GM18868 (cell line): ENCODE measurements at regions not wholly inside any gene's neighbourhood (a gene's known extent, or its start where the extent isn't known, plus 50 kb on each side); places are given as distances from the start of the nearest gene placed in this dataset.

Source experiments
- ATAC-seq: cut with Tn5 transposase; IDR thresholded peaks from one replicate; pipeline ENCODE4 v1.9.1; 2021; ENCODE audit warnings: mild to moderate bottlenecking, moderate library complexity; ENCODE audit not compliant: unreplicated experiment

- ATAC-seq = no peak
Measured at GRCh38 chr1:222370913-222371675, 176.8 kb downstream of the HHIPL2 start.

- no peak for ATAC-seq
Measured at GRCh38 chr1:222370081-222370912, 177.6 kb downstream of the HHIPL2 start.

GRCh38 chr1:222369148-222369547 lies 178.8 kb downstream of the HHIPL2 start:
- no peak for ATAC-seq

GRCh38 chr1:222358100-222358499 lies 189.8 kb downstream of the HHIPL2 start:
- no peak for ATAC-seq

GRCh38 chr1:222357252-222357651 lies 190.7 kb downstream of the HHIPL2 start:
- no peak for ATAC-seq

- ATAC-seq = no peak
Measured at GRCh38 chr1:222347627-222348026, 200.3 kb downstream of the HHIPL2 start.

GRCh38 chr1:222346955-222347354 lies 200.9 kb downstream of the HHIPL2 start:
- no peak for ATAC-seq

GRCh38 chr1:222339376-222339947 lies 208.4 kb downstream of the HHIPL2 start:
- ATAC-seq = no peak

- ATAC-seq = no peak
Measured at GRCh38 chr1:222335586-222335985, 212.3 kb downstream of the HHIPL2 start.

GRCh38 chr1:222334026-222334680 lies 213.8 kb downstream of the HHIPL2 start:
- no peak for ATAC-seq

- no peak for ATAC-seq
Measured at GRCh38 chr1:222331765-222332164, 216.1 kb downstream of the HHIPL2 start.

GRCh38 chr1:222331340-222331739 lies 216.6 kb downstream of the HHIPL2 start:
- ATAC-seq = no peak

GRCh38 chr1:222329493-222330045 lies 218.3 kb downstream of the HHIPL2 start:
- ATAC-seq = no peak

GRCh38 chr1:222326710-222327036 lies 221.2 kb downstream of the HHIPL2 start:
- ATAC-seq = no peak

- no peak for ATAC-seq
Measured at GRCh38 chr1:222326006-222326709, 221.7 kb downstream of the HHIPL2 start.

GRCh38 chr1:222325506-222325905 lies 222.4 kb downstream of the HHIPL2 start:
- no peak for ATAC-seq

- no peak for ATAC-seq
Measured at GRCh38 chr1:222314839-222315238, 233.1 kb downstream of the HHIPL2 start.

- no peak for ATAC-seq
Measured at GRCh38 chr1:222310836-222311235, 237.1 kb downstream of the HHIPL2 start.

GRCh38 chr1:222307621-222308020 lies 240.3 kb downstream of the HHIPL2 start:
- ATAC-seq = no peak

GRCh38 chr1:222306512-222306911 lies 241.4 kb downstream of the HHIPL2 start:
- no peak for ATAC-seq
